Bronchial epithelial cell (primary cell): ENCODE measurements at regions not wholly inside any gene's neighbourhood (a gene's known extent, or its start where the extent isn't known, plus 50 kb on each side); places are given as distances from the start of the nearest gene placed in this dataset.
A peak's percentile ranks its signal among the peaks of the same experiment; 100 is the strongest.

Source experiments
- DNase-seq: peaks from one replicate; pipeline ENCODE4 v3.0.0-alpha.2; 2010; ENCODE audit warnings: low read depth
- FAIRE-seq: peaks from 2 replicates; lab custom pipeline; 2011; peaks lifted over from hg19 to GRCh38; lab: Jason Lieb, UNC
- H3K27me3 ChIP-seq: 2 replicates; pipeline ENCODE4 v1.5.1; 2011; ENCODE audit warnings: low read length; ENCODE audit not compliant: control insufficient read depth, insufficient read depth
- H3K36me3 ChIP-seq: 2 replicates; pipeline ENCODE4 v1.5.1; 2011; ENCODE audit warnings: low read length; ENCODE audit not compliant: control insufficient read depth, insufficient read depth
- H3K4me3 ChIP-seq: 2 replicates; pipeline ENCODE4 v1.5.1; 2011; ENCODE audit warnings: mild to moderate bottlenecking, low read depth, low read length, control low read depth
- TF ChIP-seq, protein P1 (sequence below): IDR thresholded peaks from 2 replicates; pipeline ENCODE4 v1.5.1; 2011; ENCODE audit warnings: mild to moderate bottlenecking, moderate library complexity, low read length, control low read depth, inconsistent platforms; ENCODE audit not compliant: insufficient read depth, severe bottlenecking

DNA sequence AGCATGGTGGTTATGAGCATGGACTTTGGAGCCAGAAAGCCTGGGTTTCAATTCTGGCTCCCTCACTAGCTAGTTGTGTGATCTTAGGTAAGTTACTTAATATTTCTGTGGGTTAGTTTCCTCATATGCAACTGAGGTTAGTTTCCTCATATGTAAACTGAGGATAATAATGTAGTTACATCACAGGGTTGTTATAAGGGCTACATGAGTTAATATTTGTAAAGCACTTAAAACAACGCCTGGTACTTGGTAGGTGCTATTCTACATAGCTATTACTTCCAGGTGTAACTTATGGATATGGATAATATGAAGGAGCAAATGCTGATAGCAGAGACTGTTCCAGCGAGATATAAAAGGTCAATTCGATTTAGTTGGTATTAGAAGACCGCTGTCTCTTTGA is 69.4 kb upstream of the POU5F2 start:
- TF ChIP-seq, protein P1, sequence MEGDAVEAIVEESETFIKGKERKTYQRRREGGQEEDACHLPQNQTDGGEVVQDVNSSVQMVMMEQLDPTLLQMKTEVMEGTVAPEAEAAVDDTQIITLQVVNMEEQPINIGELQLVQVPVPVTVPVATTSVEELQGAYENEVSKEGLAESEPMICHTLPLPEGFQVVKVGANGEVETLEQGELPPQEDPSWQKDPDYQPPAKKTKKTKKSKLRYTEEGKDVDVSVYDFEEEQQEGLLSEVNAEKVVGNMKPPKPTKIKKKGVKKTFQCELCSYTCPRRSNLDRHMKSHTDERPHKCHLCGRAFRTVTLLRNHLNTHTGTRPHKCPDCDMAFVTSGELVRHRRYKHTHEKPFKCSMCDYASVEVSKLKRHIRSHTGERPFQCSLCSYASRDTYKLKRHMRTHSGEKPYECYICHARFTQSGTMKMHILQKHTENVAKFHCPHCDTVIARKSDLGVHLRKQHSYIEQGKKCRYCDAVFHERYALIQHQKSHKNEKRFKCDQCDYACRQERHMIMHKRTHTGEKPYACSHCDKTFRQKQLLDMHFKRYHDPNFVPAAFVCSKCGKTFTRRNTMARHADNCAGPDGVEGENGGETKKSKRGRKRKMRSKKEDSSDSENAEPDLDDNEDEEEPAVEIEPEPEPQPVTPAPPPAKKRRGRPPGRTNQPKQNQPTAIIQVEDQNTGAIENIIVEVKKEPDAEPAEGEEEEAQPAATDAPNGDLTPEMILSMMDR = no peak

DNA sequence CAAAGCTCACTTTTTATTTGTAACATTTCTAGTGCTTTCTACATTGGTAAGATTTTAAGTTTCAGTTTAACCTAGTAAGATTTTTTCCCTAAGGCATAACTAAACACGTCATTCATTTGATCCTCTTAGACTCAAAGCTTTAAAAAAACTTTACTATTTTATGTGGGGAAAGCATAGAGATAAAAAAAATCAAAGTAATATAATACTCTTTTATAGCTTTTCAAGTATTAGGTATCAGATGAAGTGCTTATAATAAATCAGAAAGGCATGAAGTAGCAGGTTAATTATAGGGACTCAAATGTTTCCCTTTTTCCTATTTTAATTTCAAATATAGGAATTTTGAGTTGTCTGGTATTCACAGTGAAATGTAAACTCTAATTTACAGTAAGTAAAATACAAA is 68.0 kb upstream of the POU5F2 start:
- FAIRE-seq (no peak), DNase-seq (peak; percentile 5)
- TF ChIP-seq, protein P1 = no peak
- H3K27me3 ChIP-seq = no peaks in the 10 kb centered on the region
- H3K4me3 ChIP-seq = no peak overlapping the region
- no peaks in the 10 kb centered on the region for H3K36me3 ChIP-seq

More for the DNA sequence above, 69.4 kb upstream of the POU5F2 start:
- DNase-seq (no peak), FAIRE-seq (no peak)
- no peaks in the 10 kb centered on the region for H3K36me3 ChIP-seq
- no peaks in the 10 kb centered on the region for H3K27me3 ChIP-seq
- no peak overlapping the region for H3K4me3 ChIP-seq

DNA sequence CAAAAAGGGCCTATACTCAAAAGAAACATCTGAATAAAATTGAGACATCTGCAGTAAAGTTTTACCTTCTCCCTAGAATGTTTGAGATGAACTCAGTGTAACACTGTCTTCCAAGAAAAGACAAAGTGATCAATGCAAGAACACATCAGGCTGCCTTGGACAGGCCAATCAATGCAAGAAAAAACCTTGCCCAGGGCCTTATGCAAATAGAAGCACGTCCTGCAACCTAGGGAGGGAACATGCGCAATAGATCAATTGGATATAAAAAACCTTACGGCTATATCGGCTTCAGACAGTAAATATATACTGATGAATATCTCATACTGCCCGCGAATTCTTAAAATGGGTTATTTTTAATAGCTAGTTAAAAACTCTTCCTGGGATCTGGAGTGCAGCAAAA is 66.4 kb upstream of the POU5F2 start:
- Histone ChIP-seq H3K27me3 (no peaks in the 10 kb centered on the region), H3K36me3 (no peaks in the 10 kb centered on the region), H3K4me3 (no peak overlapping the region)
- TF ChIP-seq, protein P1 = no peak
- DNase-seq = no peak
- FAIRE-seq = no peak

DNA sequence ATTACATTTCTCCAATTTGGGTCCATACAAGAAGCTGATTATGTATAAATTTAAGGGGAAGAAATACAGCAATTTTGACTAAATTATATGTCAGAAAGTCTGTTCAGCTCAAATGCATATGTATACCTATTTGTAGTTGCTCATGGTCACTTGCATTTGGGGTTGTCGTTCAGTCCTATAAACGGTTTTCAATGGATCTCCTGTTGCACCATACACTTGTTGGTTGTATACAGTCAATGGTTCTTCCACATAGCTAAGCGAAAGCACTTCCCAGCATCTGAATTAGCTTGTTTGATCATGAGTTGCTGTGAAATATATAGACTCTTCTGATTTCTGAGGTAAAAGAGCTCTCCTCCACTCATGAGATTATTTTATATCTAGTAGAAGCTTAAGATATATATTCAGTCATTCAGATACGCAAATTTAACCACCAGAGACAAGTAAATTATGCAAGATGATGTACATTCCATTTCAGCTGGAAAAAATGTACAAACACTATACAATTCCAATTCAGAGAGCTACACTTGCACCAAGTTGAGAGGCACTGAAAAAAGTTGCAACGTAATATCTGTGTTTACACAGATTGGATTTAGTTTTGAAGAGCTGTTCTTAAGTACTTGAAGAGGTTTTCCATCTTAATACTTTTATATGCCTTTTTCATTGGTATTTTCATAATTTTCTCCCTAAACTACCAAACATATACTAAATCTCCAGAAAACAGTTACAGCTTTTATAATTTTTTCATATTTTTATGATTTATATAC is 64.4 kb upstream of the POU5F2 start:
- FAIRE-seq (no peak), DNase-seq (no peak)
- Histone ChIP-seq H3K4me3 (no peak overlapping the region), H3K36me3 (no peaks in the 10 kb centered on the region), H3K27me3 (no peaks in the 10 kb centered on the region)
- TF ChIP-seq, protein P1 = no peak

DNA sequence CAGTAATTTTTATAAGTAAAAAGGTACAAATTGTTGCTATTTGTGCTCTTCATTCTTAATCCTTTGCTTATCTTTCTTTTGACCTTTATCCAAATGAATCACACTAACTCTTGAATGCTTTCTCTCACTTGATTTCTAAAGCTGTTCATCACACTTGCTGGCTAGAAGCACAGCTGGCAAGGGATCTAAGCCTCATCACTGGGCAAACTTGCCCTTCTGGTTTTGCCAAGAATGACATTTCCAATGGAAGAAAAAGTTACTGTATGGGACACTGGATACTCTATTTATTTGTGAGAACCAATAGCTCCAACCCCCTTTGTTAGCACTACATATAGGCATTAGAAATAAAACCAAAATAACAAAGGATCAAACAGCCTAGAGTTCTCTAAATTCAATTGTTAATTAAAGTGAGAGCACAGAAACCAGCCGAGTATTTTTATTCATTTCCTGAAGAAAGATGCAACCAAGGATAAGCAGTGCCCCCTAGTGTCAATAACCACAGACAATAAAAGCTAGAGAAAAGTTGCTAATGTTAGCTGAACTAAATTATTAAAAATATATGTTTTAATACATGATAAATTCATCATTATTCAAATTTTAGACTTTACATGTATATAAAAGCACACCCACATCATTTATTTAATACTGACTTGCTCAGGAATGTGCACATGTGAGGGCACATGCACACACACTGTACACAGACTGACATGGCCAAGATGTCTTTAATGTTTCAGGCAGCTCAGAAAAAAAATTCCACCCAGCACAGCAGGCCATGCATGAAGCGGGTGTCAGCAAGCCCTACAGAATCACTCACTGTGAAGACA is 59.8 kb upstream of the POU5F2 start:
- TF ChIP-seq, protein P1 = peak; percentile 43
- Histone ChIP-seq H3K36me3 (no peaks in the 10 kb centered on the region), H3K4me3 (no peak overlapping the region), H3K27me3 (no peaks in the 10 kb centered on the region)
- FAIRE-seq (no peak), DNase-seq (peak; percentile 73)
